CD4-positive, alpha-beta T cell treated with Interferon alpha-2 for 1 hour (primary cell): ENCODE measurements at regions not wholly inside any gene's neighbourhood (a gene's known extent, or its start where the extent isn't known, plus 50 kb on each side); places are given as distances from the start of the nearest gene placed in this dataset.

Source experiments
- DNase-seq, 2 donors: peaks; one replicate each; pipeline ENCODE4 v3.0.0-alpha.2; 2020 to 2022

DNA sequence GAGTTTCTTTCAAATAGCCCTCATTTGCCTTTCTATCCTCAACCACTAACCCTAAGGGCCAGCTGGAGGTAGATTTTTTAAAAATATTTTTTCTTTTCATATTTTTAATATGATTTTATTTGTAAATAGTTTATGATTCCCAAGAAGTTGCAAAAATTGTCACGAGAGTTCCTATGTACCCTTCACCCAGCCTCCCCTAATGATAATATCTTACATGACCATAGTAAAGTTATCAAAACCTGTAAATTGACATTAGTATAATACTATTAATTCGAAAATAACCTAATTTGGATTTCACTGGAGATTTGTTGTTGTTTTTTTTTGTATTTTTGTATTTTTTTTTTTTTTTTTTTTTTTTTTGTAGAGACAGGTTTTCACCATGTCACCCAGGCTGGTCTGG is 495.5 kb downstream of the MIAT start:
- DNase-seq, result no peak

DNA sequence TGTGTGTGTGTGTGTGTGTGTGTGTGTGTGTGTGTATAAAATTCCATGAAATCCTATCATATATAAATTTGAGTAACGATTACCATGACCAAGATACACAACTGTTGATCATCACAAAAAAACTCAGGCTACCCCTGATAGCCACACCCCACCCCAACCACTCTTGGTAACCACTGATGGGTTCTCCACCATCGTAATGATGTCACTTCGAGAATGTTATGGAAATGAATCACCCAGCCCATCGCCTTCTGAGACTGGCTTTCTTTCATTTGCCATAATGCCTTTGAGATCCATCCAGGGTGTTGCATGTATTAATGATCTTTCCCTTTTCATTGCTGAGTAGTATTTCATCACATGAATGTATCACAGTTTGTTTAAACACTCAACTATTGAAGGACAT is 496.0 kb downstream of the MIAT start:
- DNase-seq, result no peak

DNA sequence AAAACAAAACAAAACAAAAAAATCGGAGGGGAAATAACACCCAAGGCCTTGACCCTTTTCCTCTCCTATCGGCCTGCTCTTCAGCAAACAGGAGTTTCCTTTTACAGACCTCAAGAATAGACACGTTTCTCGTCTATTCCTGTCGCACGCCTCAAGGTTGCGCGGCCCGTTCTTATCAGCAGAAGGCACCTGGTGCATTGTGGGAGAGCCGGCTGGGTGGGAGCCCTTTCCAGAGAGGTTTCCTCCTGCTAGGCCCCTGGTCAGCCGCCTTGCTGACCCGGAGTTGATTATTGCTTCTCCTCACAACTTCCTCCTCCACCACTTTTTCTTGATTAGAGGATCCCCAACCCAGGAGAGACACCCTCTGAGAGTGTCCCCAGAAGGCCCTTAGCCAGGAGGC is 497.3 kb downstream of the MIAT start:
- DNase-seq, result no peak

DNA sequence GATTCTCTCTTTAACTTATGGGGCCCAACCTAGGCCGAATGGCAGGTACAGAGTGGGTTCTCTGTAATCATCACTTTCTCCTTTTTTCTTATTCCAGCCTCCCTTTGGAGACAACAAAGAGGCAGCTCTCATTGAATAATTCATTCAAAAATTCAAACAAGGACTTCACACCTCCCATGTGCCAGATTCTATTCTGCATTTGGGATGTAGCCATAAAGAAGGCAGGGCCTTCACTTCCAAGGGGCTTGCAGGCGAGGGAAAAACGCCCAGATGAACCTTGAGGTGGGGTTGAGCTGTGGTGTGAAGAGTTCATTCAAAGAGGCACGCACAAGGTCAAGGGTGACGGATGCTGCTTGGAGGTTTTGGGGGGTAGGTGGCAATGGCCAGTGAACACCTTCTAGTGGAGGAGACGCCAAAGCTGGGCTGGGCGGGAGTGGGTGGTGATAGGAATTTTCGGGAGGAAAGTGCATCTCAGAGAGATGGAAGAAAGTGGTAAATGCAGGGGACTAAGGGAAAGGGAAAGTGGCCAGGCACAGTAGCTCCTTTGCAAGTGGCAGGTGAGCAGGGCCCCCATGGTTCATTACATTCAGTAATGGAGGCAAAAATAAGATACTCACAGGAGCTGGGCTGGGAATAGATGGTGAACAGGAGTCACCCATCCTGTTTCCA is 499.6 kb downstream of the MIAT start:
- DNase-seq, result no peak

DNA sequence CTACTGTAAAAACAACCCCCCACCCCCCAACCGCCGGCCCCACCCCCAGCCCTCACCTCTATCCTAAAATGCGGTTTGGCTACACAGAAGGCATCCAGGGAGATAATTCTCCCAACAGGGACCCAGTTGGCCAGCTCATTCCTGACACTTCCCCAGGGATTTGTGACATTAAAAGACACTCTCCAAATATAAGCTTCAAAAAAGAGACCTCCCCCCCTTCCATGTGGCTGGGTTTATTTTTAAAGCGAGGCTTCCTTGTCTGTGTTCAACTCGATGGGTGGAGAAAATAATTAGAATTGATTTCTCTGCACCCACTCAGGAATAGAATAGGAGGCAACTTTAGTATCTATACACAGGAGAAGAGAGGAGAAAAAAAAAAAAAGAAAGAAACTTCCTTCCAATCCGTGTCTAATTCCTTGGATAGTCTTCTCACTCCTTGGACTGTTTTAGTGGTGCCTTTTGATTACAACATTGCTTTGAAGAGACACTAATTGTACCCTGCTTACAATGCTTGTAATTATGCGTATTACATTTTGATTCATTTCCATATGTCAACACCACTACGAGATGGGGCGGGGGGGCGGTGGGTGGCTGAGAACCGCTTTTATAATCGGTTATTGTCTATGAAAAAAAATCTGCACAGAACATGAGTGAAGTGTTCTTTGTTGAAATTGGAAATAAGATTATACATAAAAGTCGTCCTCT is 500.4 kb downstream of the MIAT start:
- no peak for DNase-seq

DNA sequence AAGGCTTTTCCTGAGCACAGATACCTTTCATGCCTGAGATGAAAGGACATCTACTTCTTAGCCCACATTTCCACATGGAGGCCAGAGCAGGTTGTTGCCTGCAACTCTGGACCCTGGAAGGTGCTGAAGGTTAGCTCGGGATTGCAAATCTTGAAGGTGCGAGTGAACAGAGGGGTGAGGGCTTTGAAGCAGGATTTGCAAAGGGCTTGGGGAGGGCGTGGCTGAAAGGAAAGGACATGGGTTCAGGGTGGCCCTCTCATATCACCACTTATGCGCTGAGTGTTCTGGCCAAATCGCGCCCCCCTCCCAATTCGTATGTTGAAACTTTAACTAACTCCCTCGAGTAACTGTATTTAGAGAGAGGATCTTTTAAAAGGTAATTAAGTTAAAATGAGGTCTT is 501.6 kb downstream of the MIAT start:
- DNase-seq, result no peak

DNA sequence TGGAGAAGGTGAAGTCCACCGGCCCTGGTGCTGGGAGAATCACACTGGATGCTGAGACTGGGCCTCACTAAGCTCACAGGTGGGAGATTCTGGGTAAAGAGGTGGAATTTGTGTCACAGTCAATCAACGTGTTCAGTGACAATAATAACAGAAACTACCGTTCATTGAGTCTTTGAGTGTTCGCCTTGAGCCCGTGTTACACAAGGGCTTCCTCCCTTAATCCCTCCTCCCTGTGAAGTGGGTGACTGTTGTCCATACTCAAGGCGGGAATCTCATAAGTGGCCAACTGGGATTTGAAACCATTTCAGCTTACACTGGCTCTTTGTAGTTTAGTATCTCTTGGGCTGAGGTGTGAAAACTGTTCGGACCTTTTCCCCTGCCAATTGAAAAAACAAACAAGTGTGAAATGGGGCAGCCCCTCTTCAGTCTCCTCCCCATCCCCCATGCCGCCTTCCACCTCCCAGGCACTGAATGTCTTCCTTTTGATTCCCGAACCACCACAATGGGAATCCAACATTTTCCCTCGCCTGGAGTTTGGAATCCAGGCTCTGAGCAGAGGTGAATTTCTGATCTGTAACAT is 502.4 kb downstream of the MIAT start:
- DNase-seq, result no peak

DNA sequence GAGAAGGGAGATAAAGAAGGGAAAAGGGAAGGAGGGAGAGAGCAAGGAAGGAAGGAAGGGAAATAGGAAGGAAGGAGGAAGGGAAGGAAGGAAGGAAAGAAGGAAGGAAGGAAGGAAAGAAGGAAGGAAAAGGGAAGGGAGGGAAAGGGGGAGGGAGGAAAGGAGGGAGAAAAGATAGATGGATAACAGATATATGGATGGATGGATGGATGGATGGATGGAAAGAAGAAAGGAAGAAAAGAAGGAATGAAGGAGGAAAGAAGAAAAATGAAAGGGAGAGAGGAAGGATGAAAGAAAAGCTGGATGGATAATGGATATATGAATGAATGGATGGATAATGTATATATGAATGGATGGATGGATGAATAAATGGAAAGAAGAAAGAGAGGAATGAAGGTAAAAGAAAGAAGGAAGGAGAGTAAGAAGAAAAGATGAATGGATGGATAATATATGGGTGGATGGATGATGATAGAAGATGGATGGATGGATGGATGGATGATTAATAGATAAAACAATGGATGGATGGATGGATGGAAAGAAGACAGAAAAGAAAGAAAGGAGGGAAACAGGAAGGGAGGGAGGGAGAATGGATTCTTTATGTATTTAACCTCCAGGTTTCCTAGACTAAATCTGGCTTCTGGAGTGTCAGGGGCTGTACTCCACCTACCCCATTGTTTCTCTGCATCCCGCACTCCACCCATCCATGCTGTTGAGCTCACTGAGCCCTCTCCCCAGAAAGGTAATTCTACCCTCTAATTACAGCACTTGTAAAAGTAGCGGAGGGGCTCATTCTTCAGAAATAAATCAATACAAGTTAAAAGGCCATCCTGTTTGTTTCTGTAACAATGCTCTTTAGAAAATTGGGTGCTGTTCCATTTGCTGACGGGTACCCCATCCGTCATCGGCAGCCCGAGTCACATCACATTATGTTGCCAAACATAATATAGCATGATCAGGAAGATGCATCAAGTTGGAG is 506.1 kb downstream of the MIAT start:
- no peak for DNase-seq

DNA sequence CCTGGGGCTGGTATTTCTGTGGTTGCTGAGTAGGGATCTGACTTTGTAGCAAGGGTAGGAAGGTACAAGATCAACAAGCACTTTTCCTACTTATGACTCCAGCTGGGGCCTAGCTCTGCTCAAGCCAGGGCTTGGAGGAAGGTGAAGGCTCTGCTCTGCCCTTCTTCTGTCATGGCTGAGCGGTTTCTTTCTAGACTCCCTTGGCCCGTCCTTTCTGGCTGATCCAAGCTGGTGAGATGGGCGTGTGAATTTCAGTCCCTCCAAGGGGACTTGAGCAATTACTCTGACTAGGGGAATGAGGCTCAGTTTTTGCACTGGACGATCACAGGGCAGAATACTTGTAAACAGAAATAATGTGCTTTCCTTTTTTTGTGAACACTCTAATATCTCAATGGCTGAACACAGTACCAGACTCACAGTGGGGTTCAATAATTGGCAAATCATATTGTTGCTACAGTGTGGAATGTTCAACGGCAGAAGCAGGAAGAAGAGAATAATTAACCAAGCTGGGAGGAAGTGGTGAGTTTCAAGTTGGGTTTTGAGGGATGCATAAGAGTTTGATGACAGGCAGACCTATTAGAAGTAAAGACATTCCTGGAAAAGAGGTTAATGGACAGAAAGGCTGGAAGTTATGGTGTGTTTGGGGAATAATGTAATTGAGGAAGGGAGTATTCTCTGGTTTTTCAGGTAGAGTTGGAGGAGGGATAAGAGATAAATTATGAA is 507.6 kb downstream of the MIAT start:
- no peak for DNase-seq

DNA sequence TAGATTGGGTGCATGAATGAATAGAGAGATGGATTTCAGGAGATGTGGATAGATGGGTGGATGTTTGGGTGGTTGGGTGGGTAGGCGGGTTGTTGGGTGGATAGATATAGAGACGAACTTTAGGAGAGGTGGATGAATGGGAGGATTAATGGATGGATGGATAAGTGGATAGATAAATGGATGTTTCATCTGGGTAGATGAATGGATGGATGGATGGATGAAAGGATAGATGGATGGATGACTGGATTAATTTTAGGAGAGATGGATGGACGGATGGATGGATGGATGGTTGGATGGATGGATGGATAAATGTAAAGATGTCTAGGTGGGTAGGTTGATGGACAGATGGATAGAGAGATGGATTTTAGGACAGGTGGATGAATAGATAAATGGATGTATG is 511.3 kb downstream of the MIAT start:
- no peak for DNase-seq

DNA sequence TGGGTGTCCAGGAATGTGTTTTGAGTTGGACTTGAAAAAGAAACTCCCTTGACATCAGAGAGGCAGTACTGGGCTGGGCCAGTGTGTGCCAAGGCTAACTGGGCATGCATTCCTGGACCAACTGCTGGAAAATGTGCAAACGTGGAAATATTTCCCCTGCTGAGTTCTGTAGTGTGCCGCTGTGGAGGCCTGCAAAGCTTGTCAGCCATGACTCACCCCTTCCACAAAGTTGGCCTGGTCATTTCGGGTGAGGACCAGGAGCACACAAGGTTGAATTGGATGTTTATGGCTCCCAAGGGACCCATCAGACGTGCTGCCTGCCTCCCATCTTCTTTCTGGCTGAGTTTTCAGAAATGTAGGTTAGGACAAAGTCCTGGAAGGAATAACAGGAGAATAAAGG is 513.1 kb downstream of the MIAT start:
- no peak for DNase-seq

DNA sequence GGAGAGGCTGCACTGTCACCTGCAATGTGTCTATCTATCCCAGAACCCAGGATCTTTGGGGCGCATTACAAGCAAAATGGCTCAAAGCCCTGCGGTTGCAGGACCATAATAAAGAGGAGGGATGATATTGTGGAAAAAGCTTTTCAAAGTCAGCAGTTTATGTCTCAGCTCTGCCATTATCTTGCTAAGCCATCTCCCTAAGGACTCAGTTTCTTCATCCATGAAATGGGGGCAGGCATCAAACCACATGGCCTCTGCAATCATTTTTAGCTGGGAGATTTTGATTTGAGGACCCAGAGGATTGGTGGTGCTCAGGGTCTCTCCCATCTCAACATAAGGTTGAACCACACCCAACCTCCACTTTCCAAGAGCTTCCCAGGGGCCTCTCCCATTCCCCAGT is 513.8 kb downstream of the MIAT start:
- DNase-seq, result no peak

DNA sequence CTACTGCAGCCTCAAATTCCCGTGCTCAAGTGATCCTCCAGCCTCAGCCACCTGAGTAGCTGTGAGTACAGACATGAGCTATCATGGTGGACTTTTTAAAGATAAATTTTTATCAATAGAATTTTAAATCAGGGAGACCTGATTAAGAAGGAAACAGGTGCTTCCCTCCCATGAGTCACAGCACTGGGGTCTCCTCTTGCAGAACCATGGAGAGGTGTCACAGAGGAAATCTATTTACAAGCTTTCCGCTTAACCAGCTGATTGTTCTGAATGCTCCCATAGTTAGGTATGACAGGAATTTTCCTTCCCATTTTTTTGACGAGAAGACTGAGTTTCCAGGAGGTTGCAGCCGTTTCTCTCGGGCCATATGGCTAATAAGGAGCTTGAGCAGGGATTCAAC is 516.1 kb downstream of the MIAT start:
- no peak for DNase-seq

DNA sequence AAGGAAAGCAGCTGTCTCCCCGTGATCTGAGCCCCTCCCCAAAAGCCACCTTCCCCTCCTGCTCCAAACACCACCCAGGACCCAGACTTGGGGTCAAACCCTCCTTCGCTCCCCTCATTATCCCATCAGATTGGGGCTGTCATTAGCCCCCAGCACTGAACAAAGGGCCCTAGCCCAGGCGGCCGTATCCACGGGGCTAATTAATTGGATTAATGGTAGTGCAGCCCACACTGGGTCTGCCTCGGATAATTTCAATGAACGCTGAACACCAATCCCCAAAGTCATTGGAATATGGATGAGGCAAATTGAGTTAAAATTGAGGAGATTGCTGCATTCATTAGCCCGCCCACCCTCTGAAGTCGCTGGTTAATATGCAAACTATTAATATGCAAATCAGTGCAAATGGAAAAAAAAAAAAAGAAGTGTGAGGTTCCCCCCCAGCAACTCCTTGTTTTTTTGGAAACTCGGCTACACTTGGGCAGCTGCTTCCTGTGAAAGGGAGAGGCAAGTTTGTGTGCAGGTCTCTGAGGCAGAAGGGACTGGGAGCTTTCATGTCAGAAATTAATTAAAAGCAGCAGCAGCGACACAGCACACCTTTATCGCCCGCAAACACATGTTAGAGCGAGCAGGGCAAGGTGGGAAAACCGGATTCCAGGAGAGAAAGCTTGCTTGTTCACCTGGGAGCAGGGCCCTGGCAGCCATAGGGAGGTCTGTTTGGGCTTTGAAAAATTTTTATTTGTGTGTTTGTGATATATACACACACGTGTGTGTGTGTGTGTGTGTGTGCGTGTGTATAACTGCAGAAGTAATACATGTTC is 517.8 kb downstream of the MIAT start:
- no peak for DNase-seq

DNA sequence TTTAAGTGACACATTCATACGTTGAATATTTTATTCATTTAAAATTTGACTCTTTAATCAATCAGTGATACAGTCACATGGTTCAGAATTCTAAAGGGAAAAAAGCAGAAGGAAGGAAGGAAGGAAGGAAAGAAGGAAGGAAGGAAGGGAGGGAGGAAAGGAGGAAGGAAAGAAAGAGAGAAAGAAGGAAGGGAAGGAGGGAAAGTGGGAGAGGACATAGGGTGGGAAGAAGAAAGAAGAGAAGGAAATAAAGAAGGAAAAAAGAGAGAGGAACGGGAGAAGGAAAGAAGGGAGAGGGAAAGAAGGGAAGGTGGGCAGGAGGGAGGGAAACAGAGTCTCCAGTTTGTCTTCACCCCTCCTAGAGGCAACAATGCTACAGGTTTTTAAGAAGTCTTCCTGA is 518.6 kb downstream of the MIAT start:
- no peak for DNase-seq

DNA sequence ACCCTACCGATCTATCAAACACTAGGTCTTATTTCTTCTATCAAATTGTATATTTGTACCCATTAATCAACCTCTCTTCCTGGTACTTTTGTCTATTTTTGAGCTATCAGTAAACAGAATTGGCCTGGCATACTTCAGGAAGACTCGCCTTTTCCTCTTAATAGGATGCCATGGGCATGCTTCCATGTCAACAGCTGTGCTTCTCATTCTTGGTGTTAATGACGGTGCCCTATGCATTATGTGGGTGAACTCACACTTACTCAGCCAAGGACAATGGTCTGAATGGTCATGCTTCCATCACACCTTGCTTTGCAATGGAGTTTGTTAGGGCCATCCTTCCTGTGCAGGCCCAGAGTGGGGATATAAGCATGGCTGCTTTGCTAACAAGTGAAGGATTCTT is 521.8 kb downstream of the MIAT start:
- DNase-seq, result no peak

DNA sequence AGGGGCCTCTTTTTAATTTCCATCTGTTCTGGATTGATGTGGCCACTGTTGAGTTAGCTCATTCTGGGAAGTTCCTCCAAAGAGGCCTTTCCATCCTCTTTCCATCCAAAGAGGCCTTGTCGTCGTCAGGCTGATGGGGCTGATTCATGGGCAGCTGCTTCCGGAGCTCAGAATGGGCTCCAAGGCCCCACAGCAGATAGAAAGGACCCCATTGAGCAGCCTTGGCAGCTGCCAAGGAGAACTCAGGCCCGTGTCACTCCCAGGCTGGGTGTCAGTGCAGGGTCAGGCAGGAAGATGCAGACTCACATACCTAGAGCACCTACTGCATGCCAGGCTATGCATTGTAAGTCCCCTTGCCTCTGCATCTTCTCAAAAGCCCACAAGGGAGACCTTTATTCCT is 524.1 kb downstream of the MIAT start:
- no peak for DNase-seq

DNA sequence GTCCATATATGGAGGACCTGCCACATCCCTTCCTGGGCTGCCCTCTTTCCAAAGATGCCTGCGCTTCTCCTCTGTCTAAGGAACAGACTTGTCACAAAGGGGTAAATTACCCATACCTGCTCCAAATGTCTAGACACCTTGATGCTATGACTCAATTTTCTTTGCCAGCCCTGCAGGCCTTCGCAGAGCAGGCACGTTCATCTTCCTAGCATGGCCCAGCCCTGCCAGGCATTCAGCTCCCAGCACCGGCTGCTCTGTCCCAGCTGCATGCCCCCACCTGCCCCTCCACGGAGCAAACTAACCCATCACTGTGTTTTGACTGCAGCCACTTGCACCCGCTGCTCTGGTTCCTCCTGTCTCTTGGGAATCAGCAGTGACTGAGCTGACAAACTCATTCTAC is 526.1 kb downstream of the MIAT start:
- no peak for DNase-seq

DNA sequence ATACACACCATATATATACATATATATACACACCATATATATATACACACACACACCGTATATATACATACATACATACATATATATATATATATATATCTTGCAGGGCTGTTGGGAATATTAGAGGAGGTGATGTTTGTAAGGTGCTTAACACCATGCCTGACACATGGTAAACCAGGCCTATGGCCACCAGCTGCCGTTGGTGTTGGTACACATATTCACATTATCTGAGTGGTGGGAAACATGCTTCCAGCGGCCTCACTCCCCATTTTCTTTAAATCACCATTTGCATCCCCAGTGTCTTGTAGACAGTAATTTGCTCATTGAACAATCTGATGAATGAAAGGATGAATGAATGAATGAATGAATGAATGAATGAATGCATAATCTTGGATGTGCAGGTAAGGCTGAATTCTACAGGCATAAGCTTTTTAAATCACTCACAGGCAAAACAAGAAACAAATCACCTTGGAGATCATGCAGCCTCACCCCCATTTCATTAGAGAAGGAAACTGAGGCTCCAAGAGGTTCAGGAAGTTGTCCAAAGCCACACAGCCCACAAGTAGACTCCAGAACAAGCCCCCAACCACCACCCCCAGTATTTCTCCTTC is 527.8 kb downstream of the MIAT start:
- DNase-seq, result no peak

DNA sequence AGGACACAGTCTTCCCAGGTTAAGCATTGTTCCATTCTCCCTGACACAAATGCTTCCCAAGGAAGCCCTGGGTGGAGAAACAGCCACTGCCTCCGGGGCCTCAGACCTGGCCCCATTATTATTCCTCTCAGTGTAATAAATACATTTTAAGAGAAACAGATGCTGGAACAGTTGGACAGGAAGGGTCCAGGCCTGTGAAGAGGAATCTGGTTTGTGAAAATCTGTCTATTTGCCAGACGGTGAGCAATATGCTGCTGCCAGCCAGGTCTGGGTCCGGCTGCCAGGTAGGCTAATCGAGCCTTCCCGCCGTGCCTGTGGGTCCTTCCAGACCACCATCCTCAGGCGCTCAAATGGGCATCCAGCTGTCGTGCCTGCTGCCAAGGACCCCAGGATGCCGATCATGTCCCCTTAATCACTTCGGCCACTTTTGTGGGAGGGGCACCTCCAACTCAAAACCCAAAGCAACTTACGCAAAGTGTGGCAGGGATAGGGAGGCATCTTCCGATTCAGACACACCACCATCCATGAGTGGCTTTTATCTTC is 528.4 kb downstream of the MIAT start:
- DNase-seq, result no peak

DNA sequence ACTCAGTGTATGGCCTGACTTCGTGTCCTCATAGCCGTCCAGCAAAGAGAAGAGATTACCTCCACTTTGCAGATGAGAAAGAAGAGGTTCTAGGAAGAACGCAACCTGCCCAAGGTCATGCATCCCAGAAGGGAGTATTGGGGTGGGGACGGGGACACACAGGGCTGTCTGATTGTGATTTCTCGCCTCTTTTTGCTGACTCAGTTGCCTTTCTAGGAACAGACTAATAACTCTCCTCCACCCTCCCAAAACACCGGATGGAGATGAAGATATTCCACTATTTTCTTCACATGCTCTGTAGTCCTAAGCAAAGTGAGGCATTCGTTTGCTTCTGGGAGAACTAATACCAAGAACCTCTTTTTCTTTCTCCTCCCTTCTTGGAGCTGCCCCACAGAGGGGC is 529.3 kb downstream of the MIAT start:
- no peak for DNase-seq
